Stromal cell of bone marrow (primary cell): ENCODE measurements at regions not wholly inside any gene's neighbourhood (a gene's known extent, or its start where the extent isn't known, plus 50 kb on each side); places are given as distances from the start of the nearest gene placed in this dataset.
"Not testable (repeated sequence)": the region's sequence is repeated elsewhere in the genome, so short reads cannot be mapped to it uniquely, and the experiment has no call there.

Source experiments
- DNase-seq: peaks from one replicate; pipeline ENCODE4 v3.0.0-alpha.2; 2012; ENCODE audit warnings: low read depth

DNA sequence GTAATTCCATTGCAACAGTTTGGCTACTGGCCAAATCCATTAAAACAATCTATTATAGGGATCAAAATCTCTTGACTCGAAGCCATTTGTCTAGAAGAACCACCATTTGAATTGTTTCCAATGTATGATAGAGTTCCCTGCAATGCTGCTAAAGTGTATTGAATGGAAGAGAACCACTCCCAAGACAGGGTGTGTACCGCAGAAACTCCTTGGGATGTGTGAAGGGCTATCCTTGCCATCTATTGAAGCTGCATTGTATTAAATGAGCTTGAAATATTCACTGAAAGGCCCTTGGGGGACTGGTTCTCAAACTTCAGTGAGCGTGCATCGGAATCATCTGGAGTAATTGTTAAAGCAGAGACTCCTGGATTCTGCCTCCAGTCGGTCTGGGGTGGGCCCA lies 260.4 kb upstream of the MEIS1 start:
- DNase-seq = no peak

DNA sequence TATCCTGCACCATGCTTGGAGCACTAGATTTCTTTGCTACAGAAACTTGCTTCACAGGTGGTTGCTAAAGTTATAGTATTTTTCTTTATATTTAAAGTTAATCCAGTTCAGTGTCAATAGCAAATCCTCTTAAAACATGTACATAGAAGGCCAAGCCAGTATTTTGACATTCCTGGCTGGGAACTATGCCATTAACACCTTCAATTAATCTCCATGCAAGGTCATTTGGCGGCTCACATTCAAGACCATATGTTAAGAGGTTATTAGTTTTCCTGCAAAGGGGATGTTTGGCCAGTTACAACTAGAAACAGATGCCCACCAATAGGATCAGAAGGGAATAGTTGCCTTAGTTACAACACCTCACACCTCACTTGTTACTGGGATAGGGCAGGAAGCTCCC lies 261.3 kb upstream of the MEIS1 start:
- no peak for DNase-seq

DNA sequence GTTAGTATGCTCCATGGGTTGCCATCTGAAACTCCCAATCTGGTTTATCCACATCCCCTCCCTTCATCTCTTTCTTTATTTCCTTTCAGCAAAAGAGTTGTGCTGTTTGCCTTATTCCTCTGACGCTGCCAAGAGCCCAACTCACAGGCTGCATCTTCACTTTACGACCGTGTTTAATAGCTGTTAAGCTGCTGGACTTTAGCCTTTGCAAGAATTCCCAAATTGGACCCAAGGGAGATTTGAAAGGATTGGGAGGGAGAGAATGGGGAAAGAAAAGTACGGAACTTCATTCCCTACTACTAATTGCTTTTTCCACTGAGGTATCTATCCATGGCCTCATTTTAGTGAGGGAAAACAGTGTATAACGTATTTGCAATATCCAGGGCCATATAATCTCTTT lies 263.4 kb upstream of the MEIS1 start:
- DNase-seq = no peak

DNA sequence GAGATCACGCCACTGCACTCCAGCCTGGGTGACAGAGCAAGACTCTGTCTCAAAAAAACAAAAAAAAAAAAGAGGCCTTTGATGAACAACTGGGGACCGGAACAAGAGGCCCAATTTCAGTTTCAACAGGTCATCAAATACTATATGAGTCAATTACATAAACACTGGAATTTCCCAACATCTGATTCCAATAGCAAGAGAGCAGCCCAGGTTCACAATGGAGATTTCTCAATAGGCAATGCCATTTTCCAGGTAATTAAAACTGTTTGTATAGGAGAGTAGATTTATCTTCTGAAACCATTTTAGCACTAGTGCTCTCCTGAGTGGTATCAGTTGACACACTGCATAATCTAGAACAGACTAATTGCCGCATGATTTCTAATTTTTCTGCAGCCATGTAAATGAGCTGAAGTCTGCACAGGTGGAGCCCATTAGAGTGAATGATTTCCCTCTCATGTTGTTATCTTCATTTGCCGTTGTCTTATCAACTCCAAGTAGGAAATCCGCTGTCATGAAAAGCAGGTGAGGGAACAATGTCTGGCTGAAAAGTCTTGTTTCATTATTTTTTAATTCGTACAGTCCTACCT lies 264.1 kb upstream of the MEIS1 start:
- DNase-seq = no peak

DNA sequence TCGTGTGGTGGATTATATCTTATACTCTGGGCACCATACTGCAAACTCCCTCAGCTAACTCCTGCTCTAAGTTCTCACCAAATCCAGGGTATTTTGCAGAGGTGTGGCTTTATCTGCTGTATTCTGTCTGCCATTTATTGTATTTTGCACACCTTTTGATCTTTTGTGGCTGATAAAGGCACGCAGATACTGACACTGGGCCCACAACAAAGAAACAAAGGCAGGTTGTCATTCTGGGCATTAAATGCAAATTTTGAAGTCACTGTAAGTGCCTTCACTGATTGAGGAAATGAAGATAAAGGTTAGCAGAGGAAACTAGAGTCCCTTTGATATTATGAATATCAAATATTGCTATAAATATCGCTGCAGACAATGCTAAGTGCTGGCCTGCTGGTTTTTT lies 265.8 kb upstream of the MEIS1 start:
- DNase-seq = no peak

DNA sequence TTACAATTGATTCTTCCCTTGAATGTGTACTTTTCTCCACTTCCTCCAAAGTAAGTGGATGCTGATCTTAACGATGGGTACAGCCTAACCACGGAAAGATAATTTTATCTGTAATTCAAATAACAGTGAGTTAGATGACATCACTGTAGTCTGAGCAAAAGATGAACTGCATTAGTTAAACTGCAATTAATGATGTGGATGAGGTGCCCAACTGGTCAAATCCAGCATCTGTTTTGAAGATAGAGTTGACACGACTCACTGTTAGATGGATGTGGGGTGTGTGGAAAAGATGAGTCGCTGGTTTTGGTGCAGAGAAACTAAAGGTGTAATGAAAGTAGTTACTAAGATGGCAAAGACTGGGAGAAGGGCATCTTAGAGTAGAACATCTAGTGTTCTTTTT lies 270.5 kb upstream of the MEIS1 start:
- no peak for DNase-seq

DNA sequence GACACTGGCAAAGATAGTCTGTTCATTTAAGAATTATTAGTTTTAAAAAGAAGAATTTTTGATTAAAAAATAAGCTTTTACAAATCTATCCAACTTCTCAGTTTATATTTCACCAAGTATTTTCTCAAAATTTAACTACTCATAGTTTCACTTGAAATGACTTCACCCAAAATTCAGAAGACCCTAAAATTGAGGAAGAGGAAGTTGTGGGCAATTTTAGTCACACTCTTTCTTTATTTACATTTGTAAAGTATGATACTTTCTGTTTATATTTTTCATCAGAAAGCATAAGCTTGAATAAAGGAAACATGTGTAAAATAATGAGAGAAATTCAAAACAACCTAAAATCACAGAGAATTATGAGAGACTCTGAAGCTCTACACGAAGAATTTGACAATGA lies 278.8 kb upstream of the MEIS1 start:
- no peak for DNase-seq

DNA sequence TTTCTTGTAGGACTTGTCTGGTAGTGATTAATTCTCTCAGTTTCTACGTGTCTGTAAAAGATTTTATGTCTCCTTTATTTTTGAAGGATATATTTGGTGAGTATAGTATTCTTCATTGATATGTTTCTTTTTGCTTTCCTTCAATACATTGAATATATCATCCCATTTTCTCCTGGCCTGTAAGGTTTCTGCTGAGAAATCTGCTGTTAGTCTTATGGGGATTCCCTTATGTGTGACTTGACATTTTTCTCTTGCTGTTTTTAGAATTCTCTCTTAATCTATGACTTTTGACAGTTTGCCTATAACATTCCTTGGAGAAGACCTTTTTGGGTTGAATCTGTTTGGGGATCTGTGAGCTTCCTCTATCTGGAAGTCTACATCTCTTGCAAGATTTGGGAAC lies 281.0 kb upstream of the MEIS1 start:
- DNase-seq = no peak

DNA sequence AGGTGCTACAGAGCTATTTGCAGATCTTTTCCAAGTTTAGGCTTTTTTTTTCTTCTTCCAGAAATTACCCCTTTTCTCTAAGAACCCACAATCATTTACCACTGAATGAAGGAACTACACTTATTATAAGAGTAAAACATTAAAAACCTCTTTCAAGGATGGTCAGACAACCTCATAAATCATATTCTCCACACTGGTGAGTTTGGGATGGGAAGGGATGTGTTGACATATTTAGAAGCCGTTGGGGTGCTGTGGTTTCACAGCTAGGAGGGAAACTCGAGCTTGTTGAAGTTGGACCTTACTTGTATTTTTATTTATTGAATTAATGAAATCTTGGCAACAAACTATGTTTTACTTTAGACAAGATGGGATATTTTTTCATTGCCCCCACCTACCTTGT lies 289.4 kb upstream of the MEIS1 start:
- no peak for DNase-seq

DNA sequence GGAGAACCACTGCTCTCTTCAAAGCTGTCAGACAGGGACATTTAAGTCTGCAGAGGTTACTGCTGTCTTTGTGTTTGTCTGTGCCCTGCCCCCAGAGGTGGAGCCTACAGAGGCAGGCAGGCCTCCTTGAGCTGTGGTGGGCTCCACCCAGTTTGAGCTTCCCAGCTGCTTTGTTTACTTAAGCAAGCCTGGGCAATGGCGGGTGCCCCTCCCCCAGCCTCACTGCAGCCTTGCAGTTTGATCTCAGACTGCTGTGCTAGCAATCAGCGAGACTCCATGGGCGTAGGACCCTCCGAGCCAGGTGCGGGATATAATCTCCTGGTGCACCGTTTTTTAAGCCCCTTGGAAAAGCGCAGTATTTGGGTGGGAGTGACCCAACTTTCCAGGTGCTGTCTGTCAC lies 290.6 kb upstream of the MEIS1 start:
- not testable (repeated sequence) for DNase-seq

DNA sequence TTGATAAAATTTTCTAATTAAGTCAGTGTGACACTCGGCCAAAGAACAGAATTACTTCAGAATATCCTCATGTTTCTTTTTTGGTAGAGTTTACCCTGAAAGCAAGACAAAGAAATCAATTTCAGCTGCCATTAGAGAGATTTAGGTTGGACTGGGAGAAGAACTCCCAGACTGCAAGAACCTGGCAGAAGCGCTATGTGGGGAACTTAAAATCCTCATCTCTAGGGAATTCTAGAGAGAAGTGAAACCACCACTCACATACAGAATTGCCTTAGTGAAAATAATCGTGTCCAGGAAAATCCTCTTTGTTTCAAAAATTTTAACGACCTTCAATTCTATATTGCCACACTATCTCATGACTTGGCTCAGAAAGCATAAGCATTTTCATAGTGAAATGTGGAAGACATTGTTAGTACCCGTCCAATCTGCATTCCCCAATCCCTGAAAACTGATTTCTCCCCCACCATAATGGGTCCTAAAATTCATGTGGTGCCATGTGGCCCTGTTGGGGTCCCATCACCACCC lies 297.3 kb upstream of the MEIS1 start:
- DNase-seq = no peak

DNA sequence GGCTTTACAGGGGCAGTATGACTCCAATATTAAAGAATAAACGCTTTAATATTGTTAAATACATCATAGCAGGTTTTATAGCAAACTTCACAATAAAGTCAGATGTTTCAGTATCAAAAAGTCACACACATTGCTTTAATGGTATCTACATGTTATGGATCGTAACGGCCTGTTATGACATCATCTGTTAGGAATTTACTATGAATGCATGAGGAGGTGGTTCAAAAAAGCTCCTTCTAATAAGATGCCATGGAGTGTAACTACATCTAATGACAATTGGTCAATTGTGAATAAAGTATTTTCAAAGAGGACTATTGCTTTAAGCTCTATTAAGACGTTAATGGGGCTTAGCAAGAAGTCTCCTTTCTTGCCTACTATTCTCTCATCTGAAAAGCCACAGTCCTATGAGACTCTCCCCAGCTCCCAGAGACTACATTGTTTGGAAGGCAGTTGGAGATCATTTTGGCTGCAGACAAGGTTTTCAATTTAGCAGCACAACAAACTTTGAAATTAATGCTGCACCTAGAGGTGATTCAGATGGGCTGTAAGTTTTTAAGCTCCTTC lies 300.7 kb upstream of the MEIS1 start:
- DNase-seq = no peak

DNA sequence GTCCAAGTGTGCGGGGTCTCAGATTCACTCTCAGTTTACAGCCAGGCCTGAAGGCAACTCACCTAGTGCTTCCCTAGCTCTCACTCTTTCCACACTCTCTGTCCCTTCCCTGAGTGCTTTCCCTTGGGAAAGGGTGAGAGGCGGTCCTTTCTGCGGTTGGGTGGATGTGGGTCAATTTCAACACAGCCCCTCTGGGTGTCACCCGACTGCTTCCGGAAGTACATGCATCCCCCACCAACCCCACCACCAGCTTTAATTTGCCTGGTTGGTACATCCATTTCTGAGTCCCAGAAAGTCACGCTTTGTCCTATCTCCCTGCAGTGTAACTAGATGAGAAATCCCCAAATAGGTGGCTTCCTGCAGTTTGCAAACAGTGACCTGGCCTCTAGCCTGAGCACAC lies 307.3 kb upstream of the MEIS1 start:
- no peak for DNase-seq

DNA sequence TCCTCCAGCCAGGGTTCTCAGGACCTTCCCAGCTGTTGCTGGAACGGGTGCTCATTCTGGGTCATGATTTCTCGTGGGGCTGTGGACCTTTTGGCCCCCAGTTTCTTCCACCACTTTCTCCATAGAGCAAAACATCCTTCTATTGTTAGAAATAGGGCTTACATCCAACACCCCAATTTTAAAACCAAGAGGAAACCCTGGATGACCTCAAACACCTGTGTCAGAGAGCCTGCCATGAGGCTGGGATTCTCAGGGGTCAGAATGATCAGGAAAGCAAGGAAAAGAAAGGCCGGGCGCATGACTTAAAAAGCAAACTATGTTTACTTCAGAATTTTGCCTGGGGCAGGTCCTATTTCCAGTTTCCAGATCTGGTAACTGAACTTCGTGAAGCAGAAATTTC lies 307.9 kb upstream of the MEIS1 start:
- no peak for DNase-seq

DNA sequence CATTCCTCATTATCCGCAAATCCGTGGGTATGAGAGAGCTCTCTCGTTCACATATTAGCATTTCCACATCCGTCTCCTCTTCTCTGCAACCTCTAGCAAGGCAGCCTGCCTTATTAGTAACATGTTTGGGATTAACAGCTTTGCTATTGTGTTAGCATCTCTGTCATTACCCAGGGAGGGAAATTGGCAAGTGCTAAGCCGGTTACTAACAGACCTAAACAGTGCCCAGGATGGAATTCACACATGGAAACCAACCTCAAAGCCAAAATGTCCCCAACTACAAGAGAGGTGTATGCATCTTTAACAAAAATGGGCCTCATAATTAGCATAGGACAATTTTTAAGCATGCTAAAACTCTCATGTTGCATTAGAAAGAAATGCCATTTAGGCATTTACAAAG lies 309.0 kb upstream of the MEIS1 start:
- DNase-seq = no peak

DNA sequence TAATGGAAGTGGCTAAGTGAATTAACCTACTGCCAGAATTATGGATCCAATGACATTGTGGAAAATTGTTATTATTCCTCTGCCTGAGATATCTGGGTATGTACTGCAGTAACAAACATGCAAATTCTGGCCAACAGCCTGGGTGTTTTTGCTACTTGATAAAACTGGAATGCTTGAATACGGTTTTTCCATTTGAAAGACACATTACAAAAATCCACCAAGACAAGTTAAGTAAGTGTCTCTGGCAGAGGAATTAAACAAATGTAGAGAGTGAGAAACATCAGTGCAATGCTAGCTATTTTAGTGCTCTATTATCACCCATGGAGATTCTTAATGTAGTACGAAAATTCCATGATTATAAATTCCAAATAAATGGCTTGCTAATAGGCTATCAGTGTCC lies 312.4 kb upstream of the MEIS1 start:
- no peak for DNase-seq

DNA sequence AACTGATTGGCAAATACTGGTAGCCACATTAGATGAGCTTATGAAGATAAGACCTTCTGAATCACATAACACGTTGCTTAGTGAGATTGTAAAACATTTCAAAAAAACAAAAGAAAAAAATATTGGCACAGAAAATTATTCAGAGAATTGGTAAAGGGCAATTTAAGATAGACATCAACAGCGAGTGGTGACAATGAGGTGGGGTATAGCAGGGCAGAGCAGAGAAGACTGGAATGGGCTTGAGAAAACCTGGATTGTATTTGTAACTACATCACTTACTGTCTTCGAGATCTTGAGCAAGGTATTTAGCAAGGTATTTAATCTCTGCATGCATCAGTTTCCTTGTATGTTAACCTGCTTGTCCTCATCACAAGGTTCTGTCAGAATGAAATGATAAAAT lies 313.0 kb upstream of the MEIS1 start:
- DNase-seq = no peak

DNA sequence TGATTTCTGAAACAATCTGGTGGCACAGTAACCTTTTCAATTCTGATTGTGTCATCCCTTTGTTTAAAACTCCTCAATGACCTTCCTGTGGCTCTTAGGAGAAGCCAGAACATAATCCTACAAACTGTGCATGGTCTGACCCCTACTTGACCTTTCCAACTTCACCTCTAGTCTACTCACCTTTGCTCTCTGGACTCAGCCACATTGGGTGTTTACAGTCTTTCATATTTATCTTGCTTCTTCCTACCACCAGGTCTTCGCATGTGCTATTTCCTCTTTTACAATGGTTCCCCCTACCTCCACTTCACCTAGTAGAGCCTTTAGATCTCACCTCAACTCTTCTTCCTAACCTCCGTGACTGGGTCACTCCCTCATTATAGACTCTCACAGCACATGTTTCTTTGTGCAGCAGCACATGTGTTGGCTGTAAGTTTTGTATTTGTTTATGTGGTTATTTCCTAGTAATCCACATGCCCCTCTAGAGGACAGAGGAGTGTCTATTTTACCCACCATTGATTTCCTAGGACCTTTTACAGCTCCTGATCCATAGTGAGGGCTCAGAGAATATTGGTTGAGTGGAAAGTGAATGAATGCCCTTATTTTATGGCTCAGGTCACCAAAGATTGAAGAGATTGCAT lies 320.8 kb upstream of the MEIS1 start:
- DNase-seq = no peak

DNA sequence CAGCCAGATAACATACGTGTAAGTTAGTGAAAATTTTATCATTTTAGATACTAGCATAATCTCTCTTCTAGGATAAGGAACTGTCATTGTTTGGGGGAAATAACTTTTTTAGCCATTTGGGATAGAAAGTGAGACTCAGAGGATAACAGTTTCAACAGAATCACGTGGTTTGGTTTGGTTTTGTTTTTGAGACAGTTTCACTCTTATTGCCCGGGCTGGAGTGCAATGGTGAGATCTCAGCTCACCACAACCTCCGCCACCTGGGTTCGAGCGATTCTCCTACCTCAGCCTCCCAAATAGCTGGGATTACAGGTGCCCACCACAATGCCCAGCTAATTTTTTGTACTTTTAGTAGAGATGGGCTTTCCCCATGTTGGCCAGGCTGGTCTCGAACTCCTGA lies 323.2 kb upstream of the MEIS1 start:
- no peak for DNase-seq

DNA sequence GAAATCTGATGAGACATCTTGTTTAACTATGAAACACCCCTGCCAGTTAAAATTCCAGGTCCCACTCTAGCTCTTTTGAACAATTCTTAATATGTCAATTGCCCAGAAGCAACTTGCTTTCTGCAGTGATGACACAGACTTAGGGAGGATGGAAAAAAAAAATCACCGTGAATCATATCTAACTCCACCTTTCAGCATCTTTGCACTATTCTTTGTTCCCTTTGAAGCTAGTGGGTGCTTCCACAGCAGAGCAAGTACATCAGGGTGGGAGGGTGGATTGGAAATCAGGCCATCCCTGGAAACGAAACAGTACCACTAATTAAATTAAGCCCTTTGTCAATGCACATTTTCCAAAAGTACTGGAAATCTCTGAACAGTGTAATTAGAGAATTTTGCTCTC lies 324.3 kb upstream of the MEIS1 start:
- no peak for DNase-seq

DNA sequence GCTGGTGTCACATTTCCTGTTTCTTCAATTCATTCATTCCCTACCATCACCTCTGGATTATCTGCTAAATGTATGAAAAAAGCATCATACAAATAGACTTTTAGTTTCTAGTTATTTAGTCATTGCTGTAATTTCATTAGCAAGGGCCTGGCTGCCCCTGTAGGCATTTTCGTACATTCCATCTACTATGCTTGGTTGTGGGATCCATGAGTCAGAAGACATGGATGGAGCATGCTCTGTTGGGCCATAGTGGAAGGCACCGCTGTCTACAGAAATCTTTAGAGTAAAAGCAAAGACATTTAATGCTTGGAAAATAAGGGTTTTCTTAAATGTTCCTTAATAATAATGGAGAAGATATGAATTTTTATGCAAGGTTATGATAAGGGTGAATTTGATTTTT lies 324.8 kb upstream of the MEIS1 start:
- DNase-seq = no peak

DNA sequence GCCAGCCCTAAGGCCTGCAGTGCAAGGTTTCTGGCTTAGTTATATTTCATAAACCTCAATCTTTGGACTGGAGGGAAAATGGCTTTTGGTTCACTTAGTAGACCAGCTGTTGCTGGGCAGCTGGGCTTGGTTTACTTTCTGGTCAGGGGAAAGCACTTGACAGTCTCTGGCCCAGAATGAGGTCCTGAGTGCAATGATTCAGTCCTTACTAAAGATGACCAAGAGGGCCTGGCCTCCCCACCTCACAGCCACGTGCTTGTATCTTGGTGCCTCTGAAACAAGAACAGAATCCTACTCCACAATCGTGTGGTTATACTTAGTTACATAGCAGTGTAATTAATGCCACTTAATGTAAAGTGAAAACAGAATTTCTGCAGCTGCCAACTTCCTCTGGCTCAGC lies 325.5 kb upstream of the MEIS1 start:
- no peak for DNase-seq

DNA sequence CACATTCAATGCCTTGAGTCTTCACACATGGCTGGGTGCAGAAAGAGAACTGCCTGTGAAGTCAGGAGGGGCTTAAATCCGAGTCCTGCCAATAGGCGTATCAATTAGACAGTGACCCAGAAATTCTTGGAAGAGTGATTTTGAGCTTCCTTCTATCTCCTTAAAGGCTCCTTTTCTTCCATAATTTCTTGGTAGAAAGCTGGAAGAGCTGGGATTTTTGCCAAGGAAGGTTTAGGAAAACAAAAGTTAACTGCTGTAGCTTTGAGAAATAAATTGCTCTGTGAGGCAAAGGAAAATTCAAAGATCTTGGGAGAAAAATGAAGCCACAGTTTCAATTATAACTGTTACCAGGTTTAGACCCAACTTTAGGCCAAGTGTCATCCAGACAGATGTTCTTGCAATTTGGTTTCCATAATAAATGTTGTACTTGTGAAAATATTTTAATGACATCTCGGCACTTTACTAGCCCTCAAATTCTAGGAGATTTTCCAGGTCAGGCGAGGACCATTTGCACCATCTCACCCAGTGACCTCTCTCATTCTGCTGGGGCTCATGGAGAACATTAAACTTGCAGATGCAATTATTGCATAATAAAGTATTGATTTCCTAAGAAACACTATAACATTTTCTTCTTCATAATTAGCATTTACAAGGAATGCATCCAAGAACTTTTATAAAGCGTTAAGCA lies 329.7 kb upstream of the MEIS1 start:
- DNase-seq = no peak
